Karpas-422 (cell line): ENCODE measurements at regions not wholly inside any gene's neighbourhood (a gene's known extent, or its start where the extent isn't known, plus 50 kb on each side); places are given as distances from the start of the nearest gene placed in this dataset.

Source experiments
- DNase-seq: peaks from one replicate; pipeline ENCODE4 v3.0.0-alpha.2; 2015
- H2AFZ ChIP-seq: fragments of 200-600 bp; sonication (generic); 2 replicates; pipeline ENCODE4 v1.6.1; 2014; ENCODE audit warnings: antibody characterized with exemption, low read length, mixed read lengths
- H3K27ac ChIP-seq: fragments of 200-600 bp; sonication (generic); 2 replicates; pipeline ENCODE4 v1.5.1; 2014; ENCODE audit warnings: mild to moderate bottlenecking, low read length, moderate library complexity
- H3K27me3 ChIP-seq: fragments of 200-600 bp; sonication (generic); 2 replicates; pipeline ENCODE4 v1.6.1; 2014; ENCODE audit warnings: low read length, mixed read lengths
- H3K36me3 ChIP-seq: fragments of 200-600 bp; sonication (generic); 2 replicates; pipeline ENCODE4 v1.6.1; 2014; ENCODE audit warnings: low read length, mixed read lengths; ENCODE audit not compliant: insufficient read depth
- H3K4me1 ChIP-seq: fragments of 200-600 bp; sonication (generic); 2 replicates; pipeline ENCODE4 v1.6.1; 2014; ENCODE audit warnings: mild to moderate bottlenecking, low read length, mixed read lengths
- H3K4me2 ChIP-seq: fragments of 200-600 bp; sonication (generic); 2 replicates; pipeline ENCODE4 v1.6.1; 2014; ENCODE audit warnings: low read length, low read depth, mild to moderate bottlenecking; ENCODE audit not compliant: poor library complexity, severe bottlenecking
- H3K4me3 ChIP-seq: fragments of 200-600 bp; sonication (generic); 2 replicates; pipeline ENCODE4 v1.5.1; 2014; ENCODE audit warnings: mild to moderate bottlenecking, antibody characterized with exemption, low read length, mixed read lengths
- H3K79me2 ChIP-seq: fragments of 200-600 bp; sonication (generic); 2 replicates; pipeline ENCODE4 v1.6.1; 2014; ENCODE audit warnings: mild to moderate bottlenecking, low read length, mixed read lengths
- H3K9ac ChIP-seq: fragments of 200-600 bp; sonication (generic); 2 replicates; pipeline ENCODE4 v1.6.0; 2014; ENCODE audit warnings: low read length
- H3K9me2 ChIP-seq: fragments of 200-600 bp; sonication (generic), shearing (Covaris generic); replicated peaks from 2 replicates; pipeline ENCODE4 v1.6.0; 2014; ENCODE audit warnings: mild to moderate bottlenecking, low read length, moderate library complexity; ENCODE audit not compliant: insufficient read depth
- H3K9me3 ChIP-seq: fragments of 300-700, 200-600 bp; sonication (generic); 2 replicates; pipeline ENCODE4 v1.6.1; 2014; ENCODE audit warnings: low read length, mixed read lengths
- H4K20me1 ChIP-seq: fragments of 200-600 bp; sonication (generic); 2 replicates; pipeline ENCODE4 v1.6.1; 2014; ENCODE audit warnings: mild to moderate bottlenecking, antibody characterized with exemption, low read length, low read depth; ENCODE audit not compliant: insufficient read depth

DNA sequence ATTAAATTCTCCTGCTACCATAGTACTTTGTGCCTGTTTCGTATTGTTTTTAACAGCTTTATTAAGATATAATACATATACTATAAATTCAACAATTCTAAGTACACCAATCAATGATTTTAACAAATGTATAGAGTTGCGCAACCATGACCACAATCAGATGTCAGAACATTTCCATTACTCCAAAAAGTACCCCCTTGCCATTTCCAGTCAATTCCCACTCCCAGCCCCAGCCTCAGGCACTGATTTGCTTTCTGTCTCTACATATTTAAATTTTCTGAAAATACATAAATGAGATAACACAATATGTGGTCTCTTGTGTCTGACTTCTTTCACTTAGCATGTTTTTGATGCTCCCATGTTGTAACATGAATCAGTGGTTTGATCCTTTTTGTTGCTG is 193.9 kb downstream of the FIGN start:
- H3K9me3 ChIP-seq: no peaks in the 10 kb centered on the region; the same call in 1 of the 2 replicates
- DNase-seq: no peak
- no peak overlapping the region for H3K27ac ChIP-seq
- H3K4me3 ChIP-seq: no peak overlapping the region
- no peak overlapping the region for H3K4me2 ChIP-seq
- H3K9me2 ChIP-seq: no peaks in the 10 kb centered on the region
- H3K4me1 ChIP-seq: no peaks in the 10 kb centered on the region
- no peaks in the 10 kb centered on the region for H3K79me2 ChIP-seq
- H2AFZ ChIP-seq: no peak overlapping the region
- H3K27me3 ChIP-seq: no peaks in the 10 kb centered on the region
- no peaks in the 10 kb centered on the region for H4K20me1 ChIP-seq
- H3K9ac ChIP-seq: no peak overlapping the region
- no peaks in the 10 kb centered on the region for H3K36me3 ChIP-seq

DNA sequence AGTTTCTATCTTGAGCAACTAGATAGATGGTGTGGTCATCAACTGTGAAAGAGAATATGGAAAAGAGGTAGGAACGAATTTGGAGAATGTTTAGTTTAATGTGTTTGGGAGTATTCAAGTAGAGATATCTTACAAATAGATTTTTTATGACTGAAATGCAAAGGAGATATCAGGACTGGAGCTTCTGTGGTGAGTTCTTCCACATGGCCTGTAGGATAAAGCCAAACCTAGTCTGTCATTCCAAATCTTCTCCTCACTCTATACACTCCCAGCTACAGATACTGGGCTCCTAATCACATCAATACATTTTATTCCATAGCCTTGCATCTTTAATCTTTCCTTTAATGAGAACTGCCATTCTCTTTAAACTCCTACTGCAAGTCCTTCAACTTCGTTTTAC is 194.3 kb downstream of the FIGN start:
- no peaks in the 10 kb centered on the region for H4K20me1 ChIP-seq
- no peak overlapping the region for H3K27ac ChIP-seq
- DNase-seq: no peak
- H3K4me1 ChIP-seq: no peaks in the 10 kb centered on the region
- no peak overlapping the region for H3K9ac ChIP-seq
- H3K79me2 ChIP-seq: no peaks in the 10 kb centered on the region
- H3K4me3 ChIP-seq: no peak overlapping the region
- H3K27me3 ChIP-seq: no peaks in the 10 kb centered on the region
- H3K9me3 ChIP-seq: no peaks in the 10 kb centered on the region; the same call in 1 of the 2 replicates
- no peak overlapping the region for H3K4me2 ChIP-seq
- H2AFZ ChIP-seq: no peak overlapping the region
- no peaks in the 10 kb centered on the region for H3K36me3 ChIP-seq
- H3K9me2 ChIP-seq: no peaks in the 10 kb centered on the region

DNA sequence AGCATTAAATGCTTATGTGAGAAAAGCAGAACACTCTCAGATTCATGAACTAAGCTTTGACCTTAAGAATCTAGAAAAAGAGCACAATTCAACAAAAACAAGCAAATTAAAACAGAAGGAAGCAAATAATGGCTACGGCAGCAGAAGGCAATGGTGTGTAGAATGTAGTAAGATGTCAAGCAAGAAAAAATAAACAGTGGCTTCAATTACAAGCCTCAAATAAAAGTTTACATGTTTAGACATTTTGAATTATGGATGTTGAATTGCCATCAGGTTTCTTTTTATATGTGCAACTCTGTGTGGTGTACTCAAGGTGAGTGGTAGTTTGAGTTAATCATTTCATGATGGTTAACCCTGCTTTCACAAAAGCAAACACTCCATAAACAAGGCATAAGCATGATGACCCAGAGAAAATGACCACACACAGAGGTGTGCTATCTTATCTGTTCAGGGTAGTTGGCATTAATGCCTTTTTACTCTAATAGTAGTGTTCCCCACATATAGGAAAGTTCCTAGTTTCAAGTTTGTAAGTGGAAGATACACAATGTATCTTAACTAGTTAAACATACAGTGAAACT is 207.1 kb downstream of the FIGN start:
- no peak overlapping the region for H2AFZ ChIP-seq
- no peaks in the 10 kb centered on the region for H3K27me3 ChIP-seq
- H3K79me2 ChIP-seq: no peaks in the 10 kb centered on the region
- H3K9me2 ChIP-seq: no peaks in the 10 kb centered on the region
- no peak overlapping the region for H3K27ac ChIP-seq
- no peaks in the 10 kb centered on the region; the same call in 1 of the 2 replicates for H3K9me3 ChIP-seq
- no peak for DNase-seq
- no peak overlapping the region for H3K4me2 ChIP-seq
- no peak overlapping the region for H3K4me3 ChIP-seq
- no peak overlapping the region for H3K9ac ChIP-seq
- no peaks in the 10 kb centered on the region for H3K4me1 ChIP-seq
- H3K36me3 ChIP-seq: no peaks in the 10 kb centered on the region
- H4K20me1 ChIP-seq: no peaks in the 10 kb centered on the region

DNA sequence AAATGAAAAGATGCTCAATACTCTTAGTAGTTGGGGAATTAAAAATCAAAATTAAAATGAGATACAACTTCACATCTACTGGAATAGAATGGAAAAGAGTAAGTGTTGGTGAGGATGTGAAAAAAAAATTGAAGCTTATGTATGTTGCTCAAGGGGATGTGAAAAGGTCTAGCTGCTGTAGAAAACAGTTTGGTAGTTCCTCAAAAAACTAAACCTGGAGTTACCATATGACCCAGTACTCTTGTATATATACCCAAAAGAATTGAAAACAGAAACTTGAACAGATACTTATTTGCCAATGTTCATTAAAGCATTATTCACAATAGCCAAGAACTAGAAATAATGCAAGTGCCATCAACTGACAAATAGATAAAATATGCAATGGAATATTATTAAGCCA is 208.4 kb downstream of the FIGN start:
- no peak for DNase-seq
- H3K79me2 ChIP-seq: no peaks in the 10 kb centered on the region
- H3K9ac ChIP-seq: no peak overlapping the region
- H2AFZ ChIP-seq: no peak overlapping the region
- no peaks in the 10 kb centered on the region for H4K20me1 ChIP-seq
- no peak overlapping the region for H3K4me2 ChIP-seq
- no peaks in the 10 kb centered on the region for H3K36me3 ChIP-seq
- H3K4me3 ChIP-seq: no peak overlapping the region
- H3K9me2 ChIP-seq: no peaks in the 10 kb centered on the region
- H3K9me3 ChIP-seq: no peaks in the 10 kb centered on the region; the same call in 1 of the 2 replicates
- H3K27ac ChIP-seq: no peak overlapping the region
- no peaks in the 10 kb centered on the region for H3K4me1 ChIP-seq
- no peaks in the 10 kb centered on the region for H3K27me3 ChIP-seq

DNA sequence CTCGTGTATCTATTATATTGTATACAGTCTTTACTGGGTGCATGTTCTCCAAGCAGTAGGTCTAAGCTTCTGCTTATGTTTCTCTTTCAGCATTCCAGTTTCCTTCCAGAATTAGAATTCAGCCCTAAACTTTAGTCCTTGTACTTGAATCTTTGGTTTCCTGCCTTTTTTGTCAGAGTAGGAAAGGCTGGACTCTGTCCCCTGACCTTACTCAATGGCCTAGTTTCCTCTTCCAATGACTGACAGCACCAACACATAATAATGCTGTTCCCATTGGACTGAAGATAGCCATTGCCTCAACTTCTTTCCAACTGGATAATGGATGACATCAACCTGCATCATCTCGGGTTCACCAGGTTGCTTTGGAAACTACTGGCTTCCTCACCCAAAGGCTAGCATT is 217.0 kb downstream of the FIGN start:
- DNase-seq: no peak
- H3K4me1 ChIP-seq: no peaks in the 10 kb centered on the region

DNA sequence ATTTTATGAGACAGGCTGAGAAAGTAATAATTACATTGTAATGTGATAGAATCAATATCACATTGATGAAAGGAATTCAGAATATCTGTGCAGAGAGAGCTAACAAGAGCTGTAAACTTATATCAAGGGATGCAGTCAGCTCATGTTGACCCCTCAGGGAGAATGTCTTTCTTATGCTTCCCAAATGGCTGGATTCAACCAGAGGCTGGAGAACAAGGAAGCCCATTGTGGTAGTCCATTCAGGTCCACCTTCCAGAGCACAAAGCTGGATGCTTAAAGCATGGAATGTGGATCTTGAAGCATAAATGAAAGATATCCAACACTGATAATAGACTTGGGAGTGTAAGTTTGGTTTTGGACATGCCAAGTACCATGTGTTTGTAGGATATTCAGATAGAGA is 220.0 kb downstream of the FIGN start:
- Histone ChIP-seq H3K9me3 (no peaks in the 10 kb centered on the region), H3K9ac (no peak overlapping the region), H3K36me3 (no peaks in the 10 kb centered on the region), H3K27ac (no peak overlapping the region), H4K20me1 (no peaks in the 10 kb centered on the region), H3K4me1 (no peaks in the 10 kb centered on the region), H3K4me2 (no peak overlapping the region), H3K9me2 (no peaks in the 10 kb centered on the region), H3K4me3 (no peak overlapping the region), H3K27me3 (no peaks in the 10 kb centered on the region), H2AFZ (no peak overlapping the region), H3K79me2 (no peaks in the 10 kb centered on the region)
- no peak for DNase-seq

More for the DNA sequence above, 217.0 kb downstream of the FIGN start:
- no peak overlapping the region for H2AFZ ChIP-seq
- H3K27me3 ChIP-seq: no peaks in the 10 kb centered on the region
- H3K9me3 ChIP-seq: no peaks in the 10 kb centered on the region
- H3K27ac ChIP-seq: no peak overlapping the region
- no peak overlapping the region for H3K4me3 ChIP-seq
- no peaks in the 10 kb centered on the region for H3K79me2 ChIP-seq
- no peak overlapping the region for H3K9ac ChIP-seq
- no peaks in the 10 kb centered on the region for H3K36me3 ChIP-seq
- H3K9me2 ChIP-seq: no peaks in the 10 kb centered on the region
- H4K20me1 ChIP-seq: no peaks in the 10 kb centered on the region
- H3K4me2 ChIP-seq: no peak overlapping the region

DNA sequence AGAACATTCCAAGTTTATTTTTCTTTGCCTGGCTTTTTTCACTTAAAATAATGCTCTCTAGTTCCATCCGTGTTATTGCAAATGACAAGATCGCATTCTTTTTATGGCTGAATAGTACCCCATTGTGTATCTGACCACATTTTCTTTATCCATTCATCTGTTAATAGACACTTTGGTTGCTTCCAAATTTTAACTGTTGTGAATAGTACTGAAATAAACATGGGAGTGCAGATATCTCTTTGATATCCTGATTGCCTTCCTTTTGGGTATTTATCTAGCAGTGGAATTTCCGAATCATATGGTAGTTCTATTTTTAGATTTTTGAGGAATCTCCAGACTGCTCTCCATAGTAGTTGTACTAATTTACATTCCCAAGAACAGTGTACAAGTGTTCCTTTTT is 230.5 kb downstream of the FIGN start:
- Histone ChIP-seq H3K9me2 (no peaks in the 10 kb centered on the region), H3K27me3 (no peaks in the 10 kb centered on the region), H3K4me1 (no peaks in the 10 kb centered on the region), H2AFZ (no peak overlapping the region), H3K79me2 (no peaks in the 10 kb centered on the region), H3K27ac (no peak overlapping the region), H3K4me3 (no peak overlapping the region), H4K20me1 (no peaks in the 10 kb centered on the region), H3K9me3 (no peaks in the 10 kb centered on the region; the same call in 1 of the 2 replicates), H3K36me3 (no peaks in the 10 kb centered on the region), H3K4me2 (no peak overlapping the region), H3K9ac (no peak overlapping the region)
- DNase-seq: no peak

DNA sequence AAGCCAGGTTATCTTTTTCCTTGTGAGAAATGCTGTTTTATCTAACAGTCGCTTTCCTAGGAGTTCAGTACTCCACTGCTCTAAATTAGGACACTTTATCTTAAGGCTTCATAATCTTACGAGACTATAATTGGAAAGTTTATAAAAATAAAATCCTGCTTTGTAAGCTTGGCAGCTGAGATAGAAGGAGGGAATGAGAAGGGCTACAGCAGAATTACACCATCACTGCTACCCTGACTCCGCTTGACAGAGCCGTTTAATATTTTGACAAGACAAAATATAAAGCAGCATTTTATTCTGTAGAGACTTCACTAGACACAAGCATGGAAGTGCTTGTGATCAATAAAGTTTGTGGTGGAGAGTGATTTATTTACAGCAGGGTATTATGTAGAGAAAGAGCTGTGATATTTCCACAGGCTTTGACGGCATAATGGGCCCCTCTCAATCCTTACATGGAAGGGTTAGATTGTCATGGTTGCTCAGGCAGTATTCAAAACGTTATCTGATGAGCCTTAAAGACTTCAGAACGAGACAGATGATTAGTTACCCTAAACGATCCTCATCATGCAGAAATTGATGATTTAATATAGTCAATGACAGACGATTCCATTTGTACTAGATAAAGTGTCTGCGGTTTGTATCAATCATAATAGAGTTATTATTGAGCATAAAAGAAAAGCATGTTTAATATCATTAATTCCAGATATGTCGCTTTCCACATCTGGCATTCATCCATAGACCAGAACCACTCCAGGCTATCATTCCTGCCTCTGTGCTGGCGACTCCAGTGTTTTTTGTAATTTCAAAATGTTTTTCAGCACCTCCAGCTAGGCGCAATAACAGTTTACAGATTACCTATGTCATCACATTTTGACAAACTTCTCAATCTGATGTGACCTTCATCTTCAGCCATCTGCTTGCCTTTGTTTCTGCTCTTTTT is 242.2 kb downstream of the FIGN start:
- H3K4me2 ChIP-seq: no peak overlapping the region
- DNase-seq: no peak
- no peaks in the 10 kb centered on the region for H4K20me1 ChIP-seq
- H3K27ac ChIP-seq: no peak overlapping the region
- H3K4me1 ChIP-seq: peaks cover 2% of the 10 kb centered on the region; the same call in 1 of the 2 replicates
- no peaks in the 10 kb centered on the region for H3K79me2 ChIP-seq
- H2AFZ ChIP-seq: no peak overlapping the region
- no peaks in the 10 kb centered on the region for H3K27me3 ChIP-seq
- no peaks in the 10 kb centered on the region for H3K9me2 ChIP-seq
- no peaks in the 10 kb centered on the region for H3K36me3 ChIP-seq
- no peak overlapping the region for H3K9ac ChIP-seq
- no peaks in the 10 kb centered on the region for H3K9me3 ChIP-seq
- H3K4me3 ChIP-seq: no peak overlapping the region
